ENCODE measurements at regions not wholly inside any gene's neighbourhood (a gene's known extent, or its start where the extent isn't known, plus 50 kb on each side); places are given as distances from the start of the nearest gene placed in this dataset.

- H3K4me3 ChIP-seq (ENCODE audit: extremely low read depth, insufficient read depth, low read length, poor library complexity, severe bottlenecking): no peak overlapping the region
- no peaks in the 10 kb centered on the region for H3K9me3 ChIP-seq (ENCODE audit: control insufficient read depth, low read length)
- WGBS, 2 experiments (ENCODE audit: insufficient coverage in 2 of 2): no CpG with 5 or more reads among the region's 1 CpG
- no peaks in the 10 kb centered on the region for H3K36me3 ChIP-seq (ENCODE audit: control insufficient read depth, insufficient read depth, low read length)
- peaks cover 13% of the 10 kb centered on the region for H3K4me1 ChIP-seq (ENCODE audit: control insufficient read depth, insufficient read depth, low read length, poor library complexity, severe bottlenecking)
- no peak overlapping the region for H3K27ac ChIP-seq (ENCODE audit: low read depth, low read length, severe bottlenecking)
Observed at GRCh38 chr4:138951764-138952163, 63.8 kb upstream of the NOCT start.

DNA sequence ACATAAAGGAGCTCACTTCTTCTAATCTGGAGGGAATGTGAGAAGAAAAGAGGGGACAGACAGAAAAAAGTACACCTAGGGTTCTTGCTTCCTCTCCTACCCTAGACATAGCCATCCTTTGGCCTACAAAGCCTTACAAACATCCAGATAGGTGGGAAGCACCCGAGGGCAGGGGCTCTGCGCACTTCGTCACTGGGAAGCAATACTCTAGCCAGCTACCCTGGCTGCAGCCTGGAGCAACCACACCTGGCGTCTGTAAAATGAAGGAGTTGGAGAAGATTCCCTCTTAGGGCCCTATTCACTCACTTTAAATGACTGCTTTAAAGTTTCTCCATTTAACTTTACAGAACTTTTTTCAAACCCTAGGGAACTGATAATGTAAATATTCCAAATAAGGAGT is 65.7 kb upstream of the NOCT start:
- Histone ChIP-seq H3K9me3 (ENCODE audit: control insufficient read depth, low read length) (no peaks in the 10 kb centered on the region), H3K36me3 (ENCODE audit: control insufficient read depth, insufficient read depth, low read length) (no peaks in the 10 kb centered on the region), H3K4me3 (ENCODE audit: extremely low read depth, insufficient read depth, low read length, poor library complexity, severe bottlenecking) (no peak overlapping the region), H3K27ac (ENCODE audit: low read depth, low read length, severe bottlenecking) (no peak overlapping the region), H3K4me1 (ENCODE audit: control insufficient read depth, insufficient read depth, low read length, poor library complexity, severe bottlenecking) (peaks cover 13% of the 10 kb centered on the region)
- 100% methylated on average over 1 of the region's 4 CpGs; no CpG with 5 or more reads in 1 of the 2 experiments for WGBS, 2 experiments (ENCODE audit: insufficient coverage in 2 of 2)

DNA sequence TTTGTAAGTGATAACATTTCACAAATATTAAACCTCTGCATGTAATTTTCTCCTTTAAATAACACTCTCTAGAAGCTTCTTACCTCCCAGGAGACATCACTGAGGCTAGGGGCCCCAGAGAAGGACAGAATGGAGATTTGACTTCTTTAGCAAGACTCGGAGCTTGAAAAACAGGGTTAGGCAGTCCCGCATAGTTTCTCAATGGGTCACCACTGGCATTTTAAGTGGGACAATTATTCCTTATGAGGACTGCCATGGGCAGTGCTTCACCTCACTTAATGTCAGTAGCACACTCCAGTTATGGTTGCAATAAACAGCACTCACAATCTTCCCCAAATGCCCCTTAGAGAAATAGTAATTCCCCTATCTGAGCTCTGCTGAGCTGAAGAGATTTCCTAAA is 66.7 kb upstream of the NOCT start:
- 88 to 95% methylated on average over 2 of the region's 2 CpGs for WGBS, 2 experiments (ENCODE audit: insufficient coverage in 2 of 2)
- Histone ChIP-seq H3K27ac (ENCODE audit: low read depth, low read length, severe bottlenecking) (peak overlapping the region; percentile 39), H3K36me3 (ENCODE audit: control insufficient read depth, insufficient read depth, low read length) (no peaks in the 10 kb centered on the region), H3K4me3 (ENCODE audit: extremely low read depth, insufficient read depth, low read length, poor library complexity, severe bottlenecking) (no peak overlapping the region), H3K4me1 (ENCODE audit: control insufficient read depth, insufficient read depth, low read length, poor library complexity, severe bottlenecking) (peaks cover 13% of the 10 kb centered on the region), H3K9me3 (ENCODE audit: control insufficient read depth, low read length) (no peaks in the 10 kb centered on the region)

DNA sequence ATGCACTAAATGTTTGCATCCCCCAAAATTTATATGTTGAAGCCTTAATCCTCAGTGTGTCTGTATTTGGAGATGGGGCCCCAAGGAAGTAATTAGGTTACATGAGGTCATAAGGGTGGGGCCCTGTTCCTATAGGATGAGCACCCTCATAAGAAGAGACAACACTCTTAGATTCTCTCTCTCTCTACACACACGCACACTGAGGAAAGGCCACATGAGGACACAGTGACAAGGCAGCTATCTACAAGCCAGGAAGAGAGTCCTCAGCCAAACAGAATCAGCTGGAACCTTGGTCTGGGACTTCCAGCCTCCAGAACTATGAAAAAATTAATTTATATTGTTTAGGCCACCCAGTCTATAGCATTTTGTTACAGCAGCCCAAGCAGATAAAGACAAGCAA is 69.3 kb upstream of the NOCT start:
- Histone ChIP-seq H3K4me3 (ENCODE audit: extremely low read depth, insufficient read depth, low read length, poor library complexity, severe bottlenecking) (no peak overlapping the region), H3K36me3 (ENCODE audit: control insufficient read depth, insufficient read depth, low read length) (no peaks in the 10 kb centered on the region), H3K9me3 (ENCODE audit: control insufficient read depth, low read length) (no peaks in the 10 kb centered on the region), H3K27ac (ENCODE audit: low read depth, low read length, severe bottlenecking) (no peak overlapping the region), H3K4me1 (ENCODE audit: control insufficient read depth, insufficient read depth, low read length, poor library complexity, severe bottlenecking) (peaks cover 13% of the 10 kb centered on the region)
- 86% methylated on average over 1 of the region's 1 CpG; no CpG with 5 or more reads in 1 of the 2 experiments for WGBS, 2 experiments (ENCODE audit: insufficient coverage in 2 of 2)

GRCh38 chr4:138945840-138946239 is 69.7 kb upstream of the NOCT start:
- WGBS, 2 experiments (ENCODE audit: insufficient coverage in 2 of 2): no CpG with 5 or more reads among the region's 1 CpG
- peaks cover 13% of the 10 kb centered on the region for H3K4me1 ChIP-seq (ENCODE audit: control insufficient read depth, insufficient read depth, low read length, poor library complexity, severe bottlenecking)
- H3K9me3 ChIP-seq (ENCODE audit: control insufficient read depth, low read length): no peaks in the 10 kb centered on the region
- no peak overlapping the region for H3K4me3 ChIP-seq (ENCODE audit: extremely low read depth, insufficient read depth, low read length, poor library complexity, severe bottlenecking)
- no peaks in the 10 kb centered on the region for H3K36me3 ChIP-seq (ENCODE audit: control insufficient read depth, insufficient read depth, low read length)
- no peak overlapping the region for H3K27ac ChIP-seq (ENCODE audit: low read depth, low read length, severe bottlenecking)

- H3K27ac ChIP-seq (ENCODE audit: low read depth, low read length, severe bottlenecking): no peak overlapping the region
- H3K4me1 ChIP-seq (ENCODE audit: control insufficient read depth, insufficient read depth, low read length, poor library complexity, severe bottlenecking): peaks cover 13% of the 10 kb centered on the region
- no CpG with 5 or more reads among the region's 2 CpGs for WGBS, 2 experiments (ENCODE audit: insufficient coverage in 2 of 2)
- no peaks in the 10 kb centered on the region for H3K36me3 ChIP-seq (ENCODE audit: control insufficient read depth, insufficient read depth, low read length)
- H3K9me3 ChIP-seq (ENCODE audit: control insufficient read depth, low read length): no peaks in the 10 kb centered on the region
- H3K4me3 ChIP-seq (ENCODE audit: extremely low read depth, insufficient read depth, low read length, poor library complexity, severe bottlenecking): no peak overlapping the region
Observed at GRCh38 chr4:138945401-138945800, 70.2 kb upstream of the NOCT start.

DNA sequence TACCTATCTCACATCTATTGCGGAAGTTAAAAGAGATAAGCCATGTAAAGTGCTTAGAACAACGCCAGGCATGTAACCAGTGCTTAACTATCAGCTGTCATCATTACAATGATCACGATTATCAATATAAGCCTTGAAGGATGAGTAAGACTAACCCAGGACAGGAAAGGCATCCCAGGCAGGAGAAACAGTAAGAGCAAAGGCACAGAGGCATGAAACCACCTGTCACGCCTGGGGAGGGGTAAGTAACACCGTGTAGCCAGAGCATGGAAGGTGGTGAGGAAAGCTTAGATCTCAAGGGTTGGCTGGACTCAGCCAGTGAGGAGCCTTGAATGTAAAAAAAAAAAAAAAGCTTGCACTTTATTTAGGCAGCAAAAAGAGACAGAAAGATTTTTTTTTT is 71.7 kb upstream of the NOCT start:
- Histone ChIP-seq H3K4me1 (ENCODE audit: control insufficient read depth, insufficient read depth, low read length, poor library complexity, severe bottlenecking) (peaks cover 5% of the 10 kb centered on the region), H3K4me3 (ENCODE audit: extremely low read depth, insufficient read depth, low read length, poor library complexity, severe bottlenecking) (no peak overlapping the region), H3K36me3 (ENCODE audit: control insufficient read depth, insufficient read depth, low read length) (no peaks in the 10 kb centered on the region), H3K27ac (ENCODE audit: low read depth, low read length, severe bottlenecking) (no peak overlapping the region), H3K9me3 (ENCODE audit: control insufficient read depth, low read length) (no peaks in the 10 kb centered on the region)
- WGBS, 2 experiments (ENCODE audit: insufficient coverage in 2 of 2): 87 to 93% methylated on average over 3 of the region's 5 CpGs

GRCh38 chr4:138941037-138941436 is 74.5 kb upstream of the NOCT start:
- Histone ChIP-seq H3K27ac (ENCODE audit: low read depth, low read length, severe bottlenecking) (no peak overlapping the region), H3K9me3 (ENCODE audit: control insufficient read depth, low read length) (no peaks in the 10 kb centered on the region), H3K4me3 (ENCODE audit: extremely low read depth, insufficient read depth, low read length, poor library complexity, severe bottlenecking) (no peak overlapping the region), H3K36me3 (ENCODE audit: control insufficient read depth, insufficient read depth, low read length) (no peaks in the 10 kb centered on the region), H3K4me1 (ENCODE audit: control insufficient read depth, insufficient read depth, low read length, poor library complexity, severe bottlenecking) (no peaks in the 10 kb centered on the region)
- WGBS, 2 experiments (ENCODE audit: insufficient coverage in 2 of 2): no CpG with 5 or more reads among the region's 1 CpG

- no peaks in the 10 kb centered on the region for H3K36me3 ChIP-seq (ENCODE audit: control insufficient read depth, insufficient read depth, low read length)
- no peak overlapping the region for H3K27ac ChIP-seq (ENCODE audit: low read depth, low read length, severe bottlenecking)
- 76 to 83% methylated on average over 2 of the region's 4 CpGs for whole genome bisulfite sequencing, 2 experiments (ENCODE audit: insufficient coverage in 2 of 2)
- no peaks in the 10 kb centered on the region for H3K4me1 ChIP-seq (ENCODE audit: control insufficient read depth, insufficient read depth, low read length, poor library complexity, severe bottlenecking)
- H3K4me3 ChIP-seq (ENCODE audit: extremely low read depth, insufficient read depth, low read length, poor library complexity, severe bottlenecking): no peak overlapping the region
- no peaks in the 10 kb centered on the region for H3K9me3 ChIP-seq (ENCODE audit: control insufficient read depth, low read length)
Observed at GRCh38 chr4:138939960-138940359, 75.6 kb upstream of the NOCT start.

DNA sequence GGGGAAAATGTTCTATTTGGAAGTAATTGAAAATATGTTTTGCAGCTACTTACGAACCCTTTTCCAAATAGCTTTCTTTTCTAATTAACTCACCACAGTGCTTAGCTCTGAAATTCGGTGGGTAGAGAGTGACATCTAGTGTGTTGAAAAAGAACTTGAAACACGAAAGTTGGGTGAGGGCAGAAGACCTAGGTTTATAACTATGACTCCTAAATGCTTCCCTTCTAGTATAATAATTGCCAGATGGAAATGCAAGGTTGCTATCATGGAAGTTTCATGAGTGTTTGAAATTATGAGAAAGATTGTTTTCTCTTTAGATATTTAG is 77.3 kb upstream of the NOCT start:
- H3K9me3 ChIP-seq (ENCODE audit: control insufficient read depth, low read length): no peaks in the 10 kb centered on the region
- no peaks in the 10 kb centered on the region for H3K36me3 ChIP-seq (ENCODE audit: control insufficient read depth, insufficient read depth, low read length)
- no peak overlapping the region for H3K4me3 ChIP-seq (ENCODE audit: extremely low read depth, insufficient read depth, low read length, poor library complexity, severe bottlenecking)
- H3K4me1 ChIP-seq (ENCODE audit: control insufficient read depth, insufficient read depth, low read length, poor library complexity, severe bottlenecking): no peaks in the 10 kb centered on the region
- H3K27ac ChIP-seq (ENCODE audit: low read depth, low read length, severe bottlenecking): no peak overlapping the region
- no CpG with 5 or more reads among the region's 3 CpGs for WGBS, 2 experiments (ENCODE audit: insufficient coverage in 2 of 2)

GRCh38 chr4:138935135-138935807 is 80.3 kb upstream of the NOCT start:
- H3K27ac ChIP-seq (ENCODE audit: low read depth, low read length, severe bottlenecking): no peak overlapping the region
- no CpG with 5 or more reads among the region's 4 CpGs for WGBS, 2 experiments (ENCODE audit: insufficient coverage in 2 of 2)
- H3K4me3 ChIP-seq (ENCODE audit: extremely low read depth, insufficient read depth, low read length, poor library complexity, severe bottlenecking): no peak overlapping the region
- H3K36me3 ChIP-seq (ENCODE audit: control insufficient read depth, insufficient read depth, low read length): no peaks in the 10 kb centered on the region
- no peaks in the 10 kb centered on the region for H3K9me3 ChIP-seq (ENCODE audit: control insufficient read depth, low read length)
- H3K4me1 ChIP-seq (ENCODE audit: control insufficient read depth, insufficient read depth, low read length, poor library complexity, severe bottlenecking): no peaks in the 10 kb centered on the region
